GM23248 (cell line): ENCODE measurements at regions not wholly inside any gene's neighbourhood (a gene's known extent, or its start where the extent isn't known, plus 50 kb on each side); places are given as distances from the start of the nearest gene placed in this dataset.

Experiments used
- EZH2 ChIP-seq: fragments of 200-600 bp; sonication (generic); IDR thresholded peaks from 2 replicates; pipeline ENCODE4 v1.6.1; 2018; ENCODE audit warnings: antibody characterized with exemption, mild to moderate bottlenecking; ENCODE audit not compliant: insufficient read depth, poor library complexity, severe bottlenecking
- EZH2phosphoT487 ChIP-seq: fragments of 200-600 bp; sonication (generic); IDR thresholded peaks from 2 replicates; pipeline ENCODE4 v1.6.1; 2018; ENCODE audit warnings: antibody characterized with exemption, moderate library complexity, mild to moderate bottlenecking, low read depth; ENCODE audit not compliant: insufficient read depth

GRCh38 chr3:89742546-89742945 lies 635.1 kb downstream of the EPHA3 start:
- TF ChIP-seq EZH2, result no peak
- TF ChIP-seq EZH2phosphoT487, result no peak
